ENCODE measurements at regions not wholly inside any gene's neighbourhood (a gene's known extent, or its start where the extent isn't known, plus 50 kb on each side); places are given as distances from the start of the nearest gene placed in this dataset.
"Not testable (repeated sequence)": the region's sequence is repeated elsewhere in the genome, so short reads cannot be mapped to it uniquely, and the experiment has no call there.

GRCh38 chr9:41075671-41076070 lies 52.8 kb downstream of the FOXD4L6 start:
- DNase-seq, H3K4me1 Mint-ChIP-seq, H3K9me3 Mint-ChIP-seq, H3K4me3 Mint-ChIP-seq, H3K27ac Mint-ChIP-seq, H3K36me3 Mint-ChIP-seq: not testable (repeated sequence)
- peaks cover 43% of the 10 kb centered on the region for H3K27me3 Mint-ChIP-seq

DNA sequence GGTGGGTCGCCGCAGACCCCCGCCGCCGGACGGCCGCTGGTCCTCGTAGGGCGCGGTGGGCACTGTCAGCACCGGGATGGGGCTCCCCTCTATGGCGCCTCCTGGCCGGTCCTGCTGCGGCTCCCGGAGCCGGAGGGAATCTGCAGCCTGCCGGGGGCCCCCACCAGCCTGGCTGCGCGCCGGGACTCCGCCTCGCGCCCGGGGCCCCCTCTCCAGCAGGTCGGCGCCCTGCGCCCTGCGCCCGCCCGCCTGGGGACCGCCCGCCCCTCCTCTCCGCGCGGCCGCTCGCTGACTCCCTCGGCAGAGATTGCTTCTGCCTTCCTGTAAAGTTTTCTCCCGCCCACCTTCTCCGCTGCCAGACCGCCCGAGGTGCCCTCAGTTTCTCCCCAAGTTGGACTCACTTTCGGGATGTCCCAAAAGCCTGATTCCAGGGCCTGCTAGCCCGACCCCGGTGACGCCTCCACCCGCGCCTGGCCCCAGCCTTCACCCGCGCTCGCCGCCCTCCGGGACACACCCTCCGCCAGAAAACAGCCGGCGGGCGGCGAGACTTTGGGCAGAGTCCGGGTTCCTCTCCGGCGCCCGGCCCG lies 54.0 kb downstream of the FOXD4L6 start:
- peak; percentile 30 for DNase-seq
- not testable (repeated sequence) for H3K4me1 Mint-ChIP-seq, H3K27ac Mint-ChIP-seq, H3K9me3 Mint-ChIP-seq, H3K36me3 Mint-ChIP-seq
- peak overlapping the region; percentile 77 for H3K4me3 Mint-ChIP-seq
- peaks cover 43% of the 10 kb centered on the region for H3K27me3 Mint-ChIP-seq

- H3K36me3 Mint-ChIP-seq, H3K4me1 Mint-ChIP-seq, H3K27ac Mint-ChIP-seq, DNase-seq, H3K9me3 Mint-ChIP-seq: not testable (repeated sequence)
- Mint-ChIP-seq H3K4me3 (peak overlapping the region; percentile 40), H3K27me3 (peaks cover 43% of the 10 kb centered on the region)
Measured at GRCh38 chr9:41073471-41074243, 54.8 kb downstream of the FOXD4L6 start.

- not testable (repeated sequence) for H3K27me3 Mint-ChIP-seq, H3K4me1 Mint-ChIP-seq, H3K27ac Mint-ChIP-seq, H3K9me3 Mint-ChIP-seq, H3K36me3 Mint-ChIP-seq, H3K4me3 Mint-ChIP-seq
- DNase-seq: peak; percentile 12
Measured at GRCh38 chr9:41064125-41064795, 64.2 kb downstream of the FOXD4L6 start.

GRCh38 chr9:41063243-41063642 lies 65.2 kb downstream of the FOXD4L6 start:
- H3K4me3 Mint-ChIP-seq, H3K27ac Mint-ChIP-seq, H3K9me3 Mint-ChIP-seq, DNase-seq, H3K4me1 Mint-ChIP-seq, H3K27me3 Mint-ChIP-seq, H3K36me3 Mint-ChIP-seq: not testable (repeated sequence)

DNA sequence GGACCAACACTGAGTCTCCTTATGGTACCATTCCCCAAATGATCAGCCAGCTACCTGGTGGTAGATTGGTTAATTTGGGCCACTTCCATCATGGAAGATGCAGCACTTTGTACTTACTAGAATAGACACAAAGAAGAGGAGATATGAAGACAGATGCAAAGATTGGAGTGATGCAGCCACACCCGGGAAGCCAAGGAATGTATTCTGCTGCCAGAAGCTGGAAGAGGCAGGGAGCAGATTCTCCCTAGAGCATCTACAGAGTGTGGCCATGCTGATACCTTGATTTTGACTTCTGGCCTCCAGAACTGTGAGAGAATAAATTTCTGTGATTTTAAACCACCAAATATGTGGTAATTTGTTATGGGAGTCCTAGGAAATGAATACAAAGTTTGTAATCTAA lies 68.9 kb downstream of the FOXD4L6 start:
- H3K9me3 Mint-ChIP-seq, H3K36me3 Mint-ChIP-seq, H3K4me1 Mint-ChIP-seq, DNase-seq, H3K27me3 Mint-ChIP-seq, H3K27ac Mint-ChIP-seq, H3K4me3 Mint-ChIP-seq: not testable (repeated sequence)

DNA sequence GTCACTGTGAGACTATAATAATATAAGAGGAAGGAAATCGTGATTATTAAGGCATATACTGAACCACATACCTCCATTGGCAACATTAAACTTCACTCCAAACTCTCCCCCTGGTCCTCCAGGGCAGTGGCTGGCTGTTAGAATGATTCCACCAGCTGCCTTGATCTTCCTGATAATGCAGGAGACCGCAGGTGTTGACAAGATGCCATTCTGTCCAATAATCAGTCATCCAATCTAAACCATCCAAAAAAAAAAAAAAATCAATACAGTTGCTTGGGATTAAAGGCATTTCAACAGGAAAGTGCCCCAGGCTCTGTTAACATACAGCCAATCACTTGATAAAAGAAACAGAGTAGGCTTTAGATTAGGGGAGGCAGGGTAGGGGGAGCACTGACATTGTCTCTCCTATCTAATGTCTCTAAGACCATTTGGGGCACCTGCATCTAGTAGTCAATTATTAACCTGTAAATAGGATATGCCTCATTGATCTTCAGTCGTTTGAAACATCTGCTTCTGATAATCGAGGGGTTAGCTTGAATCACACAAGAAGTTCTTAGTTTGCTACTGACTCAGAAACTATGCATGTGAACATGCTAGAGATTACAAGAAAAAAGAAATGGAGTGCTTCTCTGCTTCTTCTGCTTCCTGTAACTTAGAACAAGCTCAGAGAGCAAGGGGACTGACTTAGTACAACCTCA lies 74.7 kb downstream of the FOXD4L6 start:
- DNase-seq, H3K27ac Mint-ChIP-seq, H3K4me1 Mint-ChIP-seq, H3K27me3 Mint-ChIP-seq, H3K4me3 Mint-ChIP-seq: not testable (repeated sequence)
- Mint-ChIP-seq H3K9me3 (peaks cover 13% of the 10 kb centered on the region), H3K36me3 (peaks cover 18% of the 10 kb centered on the region)

DNA sequence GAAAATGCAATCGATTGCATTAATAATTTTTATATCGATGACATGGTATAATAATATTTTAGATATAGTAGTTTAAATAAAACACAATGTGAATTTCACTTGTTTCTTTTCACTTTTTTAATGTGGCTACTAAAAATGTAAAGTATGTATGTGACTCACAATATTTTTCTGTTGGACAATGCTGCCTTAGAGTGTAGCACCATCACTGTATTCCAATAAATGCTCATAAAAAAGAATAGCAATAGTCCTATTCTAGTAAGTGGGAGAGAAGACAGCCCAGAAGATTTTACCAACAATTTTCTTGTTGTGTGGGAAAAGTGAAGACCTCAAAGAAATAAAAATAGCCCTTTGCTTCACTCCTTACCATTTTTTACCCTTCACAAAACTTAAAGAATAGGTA lies 79.8 kb downstream of the FOXD4L6 start:
- not testable (repeated sequence) for H3K27me3 Mint-ChIP-seq, DNase-seq

DNA sequence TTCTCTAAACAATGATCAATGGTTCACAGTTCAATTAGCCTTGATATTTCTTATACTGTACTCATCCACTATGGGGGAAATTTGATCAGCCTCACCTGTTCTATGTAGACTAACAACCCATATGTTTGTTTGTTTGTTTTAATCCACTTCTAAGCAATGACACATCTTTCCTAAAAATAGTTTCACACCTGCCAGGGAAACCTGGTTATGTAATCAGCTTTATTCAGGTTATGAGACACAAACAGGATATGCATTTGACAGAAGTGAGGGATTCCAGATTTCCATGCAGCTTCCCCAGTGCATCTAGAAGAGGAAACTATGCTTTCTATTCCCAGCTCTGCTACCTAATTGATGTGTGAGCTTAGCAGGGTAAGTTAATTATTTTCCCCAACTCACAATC lies 80.7 kb downstream of the FOXD4L6 start:
- Mint-ChIP-seq H3K36me3 (peaks cover 16% of the 10 kb centered on the region), H3K9me3 (peaks cover 13% of the 10 kb centered on the region)
- not testable (repeated sequence) for H3K27me3 Mint-ChIP-seq

More for the DNA sequence above, 79.8 kb downstream of the FOXD4L6 start:
- H3K27ac Mint-ChIP-seq, H3K4me3 Mint-ChIP-seq, H3K4me1 Mint-ChIP-seq: not testable (repeated sequence)
- peaks cover 16% of the 10 kb centered on the region for H3K36me3 Mint-ChIP-seq
- H3K9me3 Mint-ChIP-seq: peaks cover 13% of the 10 kb centered on the region

DNA sequence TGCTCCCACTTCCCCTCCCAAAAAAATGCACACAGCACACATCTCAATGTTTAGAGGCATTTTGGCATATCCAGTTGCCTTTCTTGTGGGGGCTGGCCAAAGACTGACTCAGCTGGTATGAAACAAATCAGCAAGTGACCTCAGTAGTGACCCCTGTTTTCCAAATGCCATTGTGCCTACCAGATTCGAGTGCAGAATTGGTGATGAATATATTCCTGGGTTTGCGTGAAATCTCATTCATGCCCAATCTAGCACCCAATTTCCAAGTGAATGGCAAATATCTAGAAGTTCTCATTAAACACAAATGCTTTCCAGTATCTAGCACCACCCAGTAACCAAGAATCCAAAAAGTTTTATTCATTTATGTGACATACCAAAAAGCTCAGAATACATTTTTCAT lies 83.6 kb downstream of the FOXD4L6 start:
- peaks cover 12% of the 10 kb centered on the region for H3K36me3 Mint-ChIP-seq
- H3K4me3 Mint-ChIP-seq, H3K9me3 Mint-ChIP-seq, H3K27ac Mint-ChIP-seq, DNase-seq, H3K4me1 Mint-ChIP-seq, H3K27me3 Mint-ChIP-seq: not testable (repeated sequence)

More for the DNA sequence above, 80.7 kb downstream of the FOXD4L6 start:
- H3K4me1 Mint-ChIP-seq, DNase-seq, H3K4me3 Mint-ChIP-seq, H3K27ac Mint-ChIP-seq: not testable (repeated sequence)

DNA sequence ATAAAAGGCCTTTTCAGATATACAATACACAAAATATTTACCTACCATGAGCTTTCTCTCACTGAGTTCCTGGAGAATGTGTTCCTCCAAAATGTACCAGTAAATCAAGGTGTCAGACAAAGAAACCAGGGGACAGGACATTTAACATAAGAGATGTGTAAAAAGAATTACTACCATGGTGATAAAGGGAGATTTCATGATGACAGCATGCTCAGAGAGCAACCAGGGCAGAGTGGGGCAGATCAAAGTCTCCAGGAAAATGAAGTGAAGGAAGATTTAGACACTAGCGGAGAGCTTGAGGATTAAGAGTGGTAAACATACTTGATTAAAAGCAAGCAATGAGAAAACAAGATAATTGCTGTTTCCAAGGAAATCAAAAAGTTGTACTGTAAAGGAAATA lies 85.0 kb downstream of the FOXD4L6 start:
- peaks cover 10% of the 10 kb centered on the region for H3K36me3 Mint-ChIP-seq
- H3K27ac Mint-ChIP-seq, DNase-seq, H3K27me3 Mint-ChIP-seq, H3K4me1 Mint-ChIP-seq, H3K4me3 Mint-ChIP-seq, H3K9me3 Mint-ChIP-seq: not testable (repeated sequence)

GRCh38 chr9:41042111-41042510 lies 86.4 kb downstream of the FOXD4L6 start:
- not testable (repeated sequence) for H3K9me3 Mint-ChIP-seq, H3K4me3 Mint-ChIP-seq, DNase-seq, H3K27ac Mint-ChIP-seq, H3K27me3 Mint-ChIP-seq, H3K4me1 Mint-ChIP-seq
- H3K36me3 Mint-ChIP-seq: peaks cover 18% of the 10 kb centered on the region

DNA sequence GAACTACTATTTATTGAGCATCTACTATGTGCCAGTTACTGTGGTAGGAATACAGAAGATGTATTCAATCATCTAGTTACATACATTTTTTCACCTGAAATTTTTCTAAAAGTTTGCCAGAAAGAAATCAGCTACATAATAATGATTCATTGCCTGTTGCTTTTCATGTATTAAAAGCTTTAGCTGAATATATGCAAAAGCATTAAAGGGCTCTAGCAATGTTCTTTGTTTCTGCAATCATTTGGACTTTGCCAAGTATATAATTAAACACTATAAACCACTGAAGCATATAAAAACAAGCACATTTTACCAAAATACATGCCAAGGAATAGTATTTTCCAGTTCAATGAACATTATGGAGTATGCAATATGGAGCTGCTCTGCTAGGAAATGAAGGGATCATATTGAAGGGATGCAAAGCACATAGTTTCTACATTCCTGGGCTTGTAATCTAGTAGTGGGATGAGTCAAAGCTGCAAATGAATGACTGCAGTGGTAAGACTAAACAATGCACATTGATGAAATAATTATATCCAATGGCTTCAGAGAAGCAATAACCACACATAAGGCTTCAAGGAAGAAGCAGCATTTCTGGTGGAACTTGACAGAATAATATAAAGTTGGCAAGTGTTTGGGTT lies 87.7 kb downstream of the FOXD4L6 start:
- not testable (repeated sequence) for H3K27ac Mint-ChIP-seq, H3K27me3 Mint-ChIP-seq, DNase-seq, H3K4me3 Mint-ChIP-seq, H3K9me3 Mint-ChIP-seq, H3K4me1 Mint-ChIP-seq
- peaks cover 18% of the 10 kb centered on the region for H3K36me3 Mint-ChIP-seq

- H3K36me3 Mint-ChIP-seq: peaks cover 14% of the 10 kb centered on the region
- H3K4me1 Mint-ChIP-seq, DNase-seq, H3K27me3 Mint-ChIP-seq, H3K27ac Mint-ChIP-seq, H3K9me3 Mint-ChIP-seq, H3K4me3 Mint-ChIP-seq: not testable (repeated sequence)
Measured at GRCh38 chr9:41035276-41035675, 93.2 kb downstream of the FOXD4L6 start.

DNA sequence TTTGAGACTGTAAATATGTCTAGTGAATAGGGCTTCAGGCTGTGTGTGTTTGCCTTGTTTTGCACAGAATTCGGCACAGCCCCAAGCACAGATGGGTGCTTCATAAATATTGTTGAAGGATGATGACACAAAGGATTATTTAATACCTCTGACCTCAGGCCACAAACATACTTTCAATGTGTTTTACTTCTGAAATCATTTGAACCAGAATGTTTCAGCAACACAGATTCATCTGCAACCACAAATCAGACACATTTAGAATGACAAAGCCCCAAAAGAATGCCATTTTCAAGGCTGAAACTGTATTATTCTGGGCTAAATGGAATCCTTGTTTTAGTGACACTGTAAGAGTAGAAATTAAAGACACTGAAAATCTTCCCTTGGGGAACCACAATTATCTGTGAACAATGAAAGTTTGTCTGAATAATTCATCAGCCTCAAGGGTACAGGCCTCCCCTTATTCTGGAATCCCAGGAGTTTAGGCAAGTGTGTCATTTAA lies 93.7 kb downstream of the FOXD4L6 start:
- H3K36me3 Mint-ChIP-seq: peaks cover 12% of the 10 kb centered on the region
- not testable (repeated sequence) for H3K27ac Mint-ChIP-seq, H3K4me3 Mint-ChIP-seq, H3K27me3 Mint-ChIP-seq, H3K4me1 Mint-ChIP-seq, DNase-seq, H3K9me3 Mint-ChIP-seq

All from activated naive CD8-positive, alpha-beta T cell treated with anti-CD3 and anti-CD28 coated beads for 36 hours (primary cell).